GM21526 (cell line): ENCODE measurements at regions not wholly inside any gene's neighbourhood (a gene's known extent, or its start where the extent isn't known, plus 50 kb on each side); places are given as distances from the start of the nearest gene placed in this dataset.

ENCODE experiments used
- ATAC-seq: cut with Tn5 transposase; IDR thresholded peaks from one replicate; pipeline ENCODE4 v1.9.1; 2021; ENCODE audit warnings: moderate library complexity; ENCODE audit not compliant: unreplicated experiment, low FRiP score

DNA sequence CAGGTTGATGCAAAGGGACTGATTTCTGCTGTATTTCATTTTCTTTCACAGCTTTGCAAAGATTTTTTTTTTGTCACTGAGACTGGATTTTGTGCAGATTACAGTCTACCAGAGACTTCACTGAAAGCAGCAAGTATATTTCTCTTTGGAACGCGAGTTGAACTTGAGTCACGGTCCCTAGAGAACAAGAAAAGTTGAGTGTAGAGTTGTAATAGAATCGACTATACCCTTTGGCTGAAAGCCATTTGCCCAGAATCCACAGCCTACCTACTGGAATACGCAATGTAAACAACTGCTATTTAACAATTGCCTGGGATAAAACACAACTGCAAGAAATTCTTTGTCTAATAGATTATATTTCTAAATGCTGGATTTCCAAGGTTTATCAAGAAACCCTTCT lies 520.6 kb downstream of the HDGFL1 start:
- no peak for ATAC-seq

DNA sequence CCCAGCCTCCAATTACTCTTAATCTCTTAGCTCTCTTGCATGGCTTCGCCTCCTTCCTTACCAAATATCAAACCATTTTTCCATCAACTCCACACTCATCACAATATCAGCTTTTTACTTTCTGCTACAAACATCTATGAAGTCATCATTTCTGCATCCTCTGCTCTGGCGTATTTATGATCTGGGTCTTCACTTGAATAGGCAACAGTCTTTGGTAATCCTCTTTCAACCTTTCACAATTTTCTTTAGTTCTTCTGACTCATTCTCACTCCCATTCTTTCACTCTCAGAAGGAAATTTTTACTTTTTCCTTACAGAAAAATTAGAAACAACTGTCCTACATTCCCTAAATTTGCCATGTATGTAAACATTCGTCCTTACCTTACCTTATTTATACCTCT lies 522.4 kb downstream of the HDGFL1 start:
- ATAC-seq, result no peak

DNA sequence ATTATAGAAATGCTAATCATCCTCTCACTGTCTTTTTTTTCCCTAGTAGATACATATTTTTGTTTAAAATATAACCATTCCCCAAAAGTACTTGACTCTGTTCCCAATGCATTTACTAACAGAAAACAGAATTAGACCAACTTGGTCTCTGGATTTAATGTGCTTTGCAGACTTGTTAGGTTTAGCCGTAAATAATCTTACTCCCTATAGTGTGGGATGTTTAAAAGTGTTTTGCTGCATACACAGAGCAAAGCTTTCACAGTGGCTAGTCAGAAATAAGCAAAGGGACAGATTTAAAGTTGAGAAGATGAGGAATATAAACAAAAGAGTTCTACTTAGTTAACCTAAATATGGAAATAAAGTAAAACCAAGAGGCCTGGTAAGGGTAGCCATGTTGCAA lies 527.5 kb downstream of the HDGFL1 start:
- ATAC-seq, result no peak

DNA sequence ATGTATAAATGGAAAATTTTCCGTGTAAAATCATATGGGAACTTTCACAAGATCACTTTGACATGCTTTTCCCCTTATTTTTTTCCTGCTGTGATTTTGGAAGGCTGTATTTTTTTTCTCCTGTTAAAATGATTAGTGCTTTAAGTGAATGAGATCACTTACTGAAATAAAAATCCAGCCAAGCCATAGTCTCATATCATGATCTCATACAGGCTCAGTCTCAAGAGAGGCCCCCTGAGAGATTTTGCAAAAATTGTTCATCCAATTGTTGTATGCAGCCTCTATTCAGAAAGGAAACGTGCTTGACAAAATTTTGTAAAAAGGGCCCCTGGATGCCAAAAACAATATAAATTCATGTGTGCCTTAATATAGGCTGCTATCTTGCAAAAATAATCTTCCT lies 528.2 kb downstream of the HDGFL1 start:
- ATAC-seq, result no peak

DNA sequence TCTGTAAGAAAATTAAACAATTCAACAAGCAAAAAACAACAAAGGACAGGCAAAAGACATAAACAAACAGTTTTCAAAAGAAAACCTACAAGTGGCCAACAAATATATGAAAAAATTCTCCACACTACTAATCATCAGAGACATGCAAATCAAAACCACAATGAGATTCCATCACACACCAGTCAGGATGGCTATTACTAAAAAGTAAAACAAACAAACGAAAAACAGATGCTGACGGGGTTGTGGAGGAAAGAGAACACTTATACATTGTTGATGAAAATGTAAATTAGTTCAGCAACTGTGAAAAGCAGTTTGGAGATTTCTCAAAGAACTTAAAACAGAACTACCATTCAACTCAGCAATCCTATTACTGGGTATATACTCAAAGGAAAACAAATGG lies 537.6 kb downstream of the HDGFL1 start:
- ATAC-seq, result no peak

DNA sequence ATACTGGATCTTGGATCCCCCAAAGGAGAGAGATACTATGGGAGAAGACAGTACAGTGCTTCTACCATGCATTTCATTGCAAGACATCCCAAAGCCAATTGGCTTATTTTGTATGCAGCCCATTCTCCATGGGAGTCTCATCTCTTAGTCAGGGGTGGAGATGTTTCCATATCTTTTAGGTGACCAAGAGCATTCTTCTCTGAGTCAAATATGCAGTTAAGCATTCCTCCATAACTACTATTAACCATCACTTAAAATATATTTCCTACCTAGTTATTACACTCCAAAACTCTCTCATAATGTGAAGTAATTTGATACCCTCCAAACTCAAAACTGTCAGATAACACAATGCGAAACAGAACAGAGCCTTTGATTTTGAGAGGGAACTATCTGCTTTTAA lies 542.6 kb downstream of the HDGFL1 start:
- no peak for ATAC-seq

DNA sequence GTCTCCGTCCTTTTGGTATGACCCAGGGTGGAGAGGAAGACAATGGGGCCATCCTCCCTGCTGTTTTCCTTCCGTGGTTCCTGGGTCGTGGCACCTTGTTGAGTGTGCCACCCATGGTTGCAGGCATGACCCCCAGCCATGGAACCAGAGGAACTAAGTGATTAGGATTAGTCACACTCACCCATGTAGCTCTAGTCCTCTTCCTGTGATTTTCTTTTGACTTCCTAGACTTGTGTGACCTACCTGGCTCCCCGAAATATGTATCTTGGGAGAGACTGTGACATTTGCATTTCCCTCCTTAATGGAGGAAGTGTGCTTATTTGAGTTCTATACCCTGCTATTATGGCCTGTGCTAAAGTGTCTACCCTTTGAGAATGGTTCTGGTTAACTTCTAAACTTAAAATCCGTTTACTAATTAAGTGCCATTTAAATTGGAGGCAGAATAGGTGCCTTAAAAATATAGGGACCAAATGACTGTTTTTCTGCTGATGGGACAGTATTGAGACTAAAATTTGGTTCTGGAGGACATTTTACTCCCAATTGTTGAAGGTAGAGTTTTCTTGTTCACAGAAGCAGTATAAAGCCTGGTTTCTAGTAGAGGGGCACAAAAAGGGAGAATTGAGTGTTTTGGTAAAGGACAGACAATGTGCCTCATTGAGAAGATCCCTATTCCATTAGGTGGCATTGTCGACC lies 545.6 kb downstream of the HDGFL1 start:
- ATAC-seq, result no peak

DNA sequence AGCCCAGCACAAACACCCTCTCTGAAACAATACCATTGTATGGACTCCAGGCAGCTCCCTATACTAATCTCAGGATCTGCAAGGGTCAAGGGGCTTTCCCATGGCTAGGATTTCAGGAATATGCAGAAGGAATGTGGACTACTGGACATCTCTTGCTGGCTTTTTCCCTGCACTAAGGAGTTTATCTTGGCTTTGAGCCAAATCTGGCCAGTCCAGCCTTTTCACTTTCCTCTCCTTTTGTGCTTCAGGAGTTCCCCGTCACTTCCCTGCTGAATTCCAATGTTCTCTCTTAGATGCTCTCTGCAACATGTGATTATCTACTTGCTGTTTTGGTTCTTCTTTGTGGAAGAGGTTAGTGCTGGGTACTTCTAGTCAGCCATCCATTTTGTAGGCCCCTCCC lies 568.2 kb downstream of the HDGFL1 start:
- ATAC-seq, result no peak

DNA sequence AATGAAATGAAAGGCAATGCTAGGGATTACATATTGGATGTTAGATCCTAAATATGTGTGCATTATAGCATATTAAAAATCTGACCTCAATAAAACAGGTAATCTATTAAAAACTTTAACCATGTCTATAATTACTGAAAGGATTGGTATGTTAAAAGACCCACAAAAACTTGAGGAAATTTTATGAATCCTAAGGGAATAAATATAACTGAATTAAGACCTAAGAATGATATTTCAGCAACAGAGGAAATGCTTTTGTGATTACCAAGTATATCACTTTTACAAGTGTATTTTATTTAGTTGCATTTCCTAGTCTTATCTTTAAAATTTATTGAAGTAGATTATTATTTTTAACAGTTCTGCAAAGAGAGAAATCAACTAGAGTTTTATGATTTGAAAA lies 571.5 kb downstream of the HDGFL1 start:
- ATAC-seq, result no peak

DNA sequence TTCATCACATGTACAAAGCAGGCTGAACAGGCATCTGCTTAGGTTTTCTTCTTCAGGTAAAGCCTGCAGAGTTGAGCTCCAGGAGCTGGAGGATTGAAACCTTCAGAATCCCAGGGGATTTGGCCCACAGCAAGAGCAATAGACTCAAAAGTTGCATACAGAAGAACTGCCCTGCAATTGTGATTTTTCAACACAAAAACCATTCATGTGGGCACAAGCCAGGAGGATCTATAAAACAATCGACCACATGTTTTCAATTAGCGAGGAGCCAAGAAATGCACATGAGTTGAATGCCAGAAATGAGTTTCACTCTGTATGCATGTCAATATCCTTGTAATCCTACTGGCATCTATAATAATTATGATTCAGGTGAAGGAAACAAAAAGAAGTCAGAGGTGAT lies 576.4 kb downstream of the HDGFL1 start:
- no peak for ATAC-seq

DNA sequence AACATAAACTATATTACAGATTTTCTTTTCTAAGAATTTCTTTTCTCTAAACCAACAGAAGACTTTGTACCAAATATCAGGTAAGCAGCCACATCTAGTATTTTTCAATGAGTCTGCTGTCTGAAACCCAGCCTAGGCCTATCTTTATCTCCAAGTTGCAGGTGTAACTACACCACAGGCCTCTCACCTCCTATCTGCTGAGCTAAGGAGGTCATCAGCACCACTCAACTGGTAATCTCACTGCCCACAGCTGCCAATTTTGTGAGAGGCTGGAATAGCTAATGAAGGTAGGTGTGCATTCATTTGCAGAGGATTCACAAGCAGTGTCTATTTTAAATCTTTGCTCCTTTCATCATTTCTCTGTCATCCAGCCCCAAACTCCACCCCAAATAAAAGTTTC lies 584.8 kb downstream of the HDGFL1 start:
- ATAC-seq, result no peak

DNA sequence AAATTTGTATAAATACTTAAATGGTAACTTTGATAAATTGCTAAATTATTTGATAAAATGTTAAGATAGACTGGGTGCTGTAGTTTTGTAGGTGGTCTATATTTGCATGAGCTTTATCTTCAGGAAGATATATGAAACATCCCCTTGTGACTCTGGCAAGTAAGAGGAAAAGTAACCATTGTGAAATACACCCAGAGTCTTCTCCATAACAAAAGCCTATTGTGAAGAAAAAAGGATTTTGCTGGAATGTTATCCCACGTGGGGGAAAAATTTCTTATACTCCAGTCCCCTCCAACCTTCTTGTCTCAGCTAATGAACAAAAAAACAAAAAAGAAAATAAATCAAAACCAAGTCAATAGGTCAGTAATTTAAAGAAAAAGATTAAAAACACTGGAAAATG lies 600.7 kb downstream of the HDGFL1 start:
- no peak for ATAC-seq

DNA sequence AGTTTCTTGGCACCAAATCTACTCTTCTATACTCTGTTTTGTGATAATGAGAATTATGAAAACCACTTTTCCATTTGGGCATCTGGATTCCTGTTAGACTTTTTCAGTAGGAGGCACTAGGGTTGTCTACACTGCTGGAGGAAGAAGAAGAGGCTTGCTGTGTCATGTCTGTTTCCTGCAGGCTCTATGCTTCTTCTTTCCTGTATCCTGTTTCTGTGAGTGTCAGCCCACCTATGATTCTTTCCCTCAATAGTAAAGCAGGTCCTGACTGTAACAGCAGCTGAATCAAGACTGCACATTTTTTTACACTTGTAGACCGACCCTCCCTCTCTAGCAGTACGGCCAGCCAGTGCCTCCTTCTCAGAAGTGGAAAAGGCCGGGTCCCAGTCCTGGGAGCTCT lies 603.9 kb downstream of the HDGFL1 start:
- no peak for ATAC-seq

DNA sequence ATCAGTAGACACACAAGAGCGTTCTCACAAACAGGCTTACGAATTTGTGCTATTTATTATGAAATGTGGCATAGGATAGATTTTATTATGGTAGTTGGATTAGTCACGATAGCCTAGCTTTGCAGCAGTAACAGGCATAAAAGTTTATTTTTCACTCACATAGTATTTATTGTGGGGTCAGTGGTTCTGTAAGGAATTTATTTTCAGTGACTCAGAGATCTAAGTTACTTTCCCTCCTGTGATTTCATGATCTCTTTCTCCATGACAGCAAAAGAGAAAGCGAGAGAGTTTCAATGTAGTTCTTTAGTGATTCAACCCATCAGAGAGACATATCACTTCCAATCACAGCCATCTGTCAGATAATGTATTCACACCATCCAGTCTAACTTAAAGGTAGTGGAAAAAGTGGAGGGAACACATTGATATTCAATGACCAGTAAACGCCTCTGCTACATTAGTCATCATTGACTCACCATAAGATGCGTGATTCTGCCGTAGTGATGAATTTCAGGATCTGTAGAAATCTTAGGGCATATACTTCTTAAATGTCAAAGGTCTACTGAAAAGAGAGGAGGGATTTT lies 605.5 kb downstream of the HDGFL1 start:
- no peak for ATAC-seq

DNA sequence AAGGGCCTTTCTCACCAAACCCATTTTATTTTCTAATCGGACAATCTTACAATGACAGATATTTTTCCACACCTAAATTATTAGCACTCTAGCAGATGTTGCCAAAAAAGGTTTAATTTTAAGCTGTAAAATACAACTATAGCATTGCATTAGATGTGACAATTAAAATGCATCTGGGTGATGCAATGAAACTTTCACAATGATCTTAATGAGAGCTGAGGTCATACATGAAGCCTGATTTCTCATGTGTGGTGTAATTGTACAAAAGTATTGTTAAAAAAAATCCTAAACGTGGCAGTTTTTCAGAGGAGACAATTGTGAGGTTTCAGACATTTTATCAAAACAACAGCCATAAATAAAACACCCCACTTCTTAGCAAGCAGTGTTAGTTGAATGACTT lies 606.0 kb downstream of the HDGFL1 start:
- no peak for ATAC-seq

DNA sequence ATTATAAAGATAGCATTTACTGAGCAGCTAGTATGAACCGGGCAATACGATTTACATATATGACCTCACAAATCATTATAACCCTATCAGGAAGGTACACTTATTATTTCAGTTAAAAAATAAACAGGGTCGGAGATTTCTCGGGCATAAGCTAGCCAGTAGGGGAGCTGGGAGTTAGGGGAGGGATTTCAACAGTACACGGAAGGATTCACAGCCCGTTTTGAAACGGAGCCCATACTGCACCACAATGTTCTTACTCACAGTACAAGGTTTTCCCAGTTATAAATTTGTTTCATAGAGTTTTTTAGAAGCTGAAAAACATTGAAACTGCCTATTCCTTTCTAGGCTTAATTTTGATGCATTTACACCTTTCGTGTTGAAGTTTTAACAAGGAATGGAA lies 607.1 kb downstream of the HDGFL1 start:
- no peak for ATAC-seq

DNA sequence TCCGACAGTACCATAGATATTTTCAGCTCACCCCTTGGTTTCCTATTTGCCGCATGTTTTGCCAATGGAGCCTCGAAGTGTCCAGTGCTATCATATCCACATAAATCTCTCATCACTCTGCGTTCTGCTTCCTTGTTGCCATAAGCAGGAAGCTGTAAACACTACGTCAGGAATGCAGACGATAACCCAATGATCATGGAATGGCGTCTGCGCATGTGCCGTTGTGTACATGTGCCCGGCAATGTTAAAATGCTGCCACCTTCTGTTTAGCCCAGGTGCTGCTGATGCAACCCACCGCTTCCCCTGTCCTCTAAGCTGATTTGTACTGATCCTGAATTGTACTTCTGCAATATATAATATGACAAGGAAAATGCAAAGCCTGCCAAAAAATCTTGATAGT lies 607.5 kb downstream of the HDGFL1 start:
- ATAC-seq, result no peak

DNA sequence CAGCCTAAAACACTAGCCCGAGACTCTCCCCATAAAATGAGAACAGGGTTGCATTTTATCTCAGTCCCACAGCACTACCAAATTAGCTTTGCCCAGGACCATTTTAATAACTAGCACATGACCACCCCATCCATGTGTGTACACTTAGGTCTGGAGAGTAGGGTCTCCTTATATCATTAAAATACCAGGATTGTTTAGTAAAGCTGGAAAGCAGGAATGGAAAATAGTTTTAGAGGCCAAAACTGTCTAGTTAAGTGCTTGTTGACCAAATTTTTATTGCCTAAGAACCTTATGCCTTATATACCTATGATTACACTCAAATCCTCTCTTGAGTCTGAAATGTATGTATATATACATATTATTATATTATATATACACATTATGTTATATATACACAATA lies 608.4 kb downstream of the HDGFL1 start:
- no peak for ATAC-seq

DNA sequence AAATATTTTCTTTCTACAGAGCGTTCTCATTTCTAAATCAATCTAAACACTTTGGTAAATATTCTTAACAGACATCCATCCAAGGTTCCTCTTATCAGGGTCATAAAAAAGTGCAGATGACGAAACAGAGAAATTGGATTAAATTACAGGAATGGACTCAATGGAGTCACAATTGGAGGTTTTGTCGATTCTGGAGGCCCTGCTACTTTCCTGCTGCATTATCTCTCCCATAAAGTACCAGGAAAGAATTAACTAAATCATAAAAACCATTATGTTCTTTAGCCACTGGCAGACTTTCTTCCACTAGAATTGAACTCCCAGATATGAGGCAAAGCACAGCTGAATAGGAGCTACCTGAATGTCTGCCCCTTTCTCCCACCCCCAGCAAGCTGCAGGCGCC lies 610.6 kb downstream of the HDGFL1 start:
- no peak for ATAC-seq

DNA sequence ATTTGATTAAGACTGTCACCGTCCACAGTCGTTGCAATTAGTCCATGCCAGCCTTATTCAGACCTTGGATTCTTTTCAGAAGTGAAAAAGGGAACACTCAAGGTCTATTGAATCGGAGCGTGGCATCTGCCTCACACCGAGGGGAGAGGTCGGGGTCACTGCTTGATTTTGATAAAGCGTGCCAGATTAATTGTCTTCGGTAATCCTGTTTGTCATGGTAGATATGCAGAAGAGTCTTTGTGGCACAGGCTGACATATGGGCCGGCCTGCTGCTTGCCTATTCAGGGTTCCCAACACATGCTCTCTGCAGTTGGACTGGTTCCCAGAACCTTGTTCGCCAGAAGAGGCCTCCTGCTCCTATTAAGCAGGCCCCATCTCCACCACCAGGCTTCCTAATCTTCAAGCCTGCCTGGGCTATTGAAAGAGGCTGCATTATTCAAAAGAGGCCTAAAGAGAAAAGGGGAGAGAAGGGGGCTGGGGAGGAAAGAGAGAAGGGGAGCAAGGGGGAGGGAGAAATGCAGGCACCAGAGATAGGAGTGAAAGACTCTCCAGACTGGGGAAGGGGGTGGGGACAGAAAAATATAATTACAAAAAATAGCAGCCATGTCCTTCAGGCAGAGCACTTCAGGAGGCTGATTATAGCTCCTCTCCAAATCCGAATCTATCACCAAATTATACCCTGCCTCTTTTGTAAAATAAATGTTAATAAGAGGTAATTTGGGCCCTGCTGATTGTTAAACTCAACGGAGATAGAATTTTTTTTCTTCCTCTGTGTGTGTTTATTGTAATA lies 611.3 kb downstream of the HDGFL1 start:
- ATAC-seq, result no peak

DNA sequence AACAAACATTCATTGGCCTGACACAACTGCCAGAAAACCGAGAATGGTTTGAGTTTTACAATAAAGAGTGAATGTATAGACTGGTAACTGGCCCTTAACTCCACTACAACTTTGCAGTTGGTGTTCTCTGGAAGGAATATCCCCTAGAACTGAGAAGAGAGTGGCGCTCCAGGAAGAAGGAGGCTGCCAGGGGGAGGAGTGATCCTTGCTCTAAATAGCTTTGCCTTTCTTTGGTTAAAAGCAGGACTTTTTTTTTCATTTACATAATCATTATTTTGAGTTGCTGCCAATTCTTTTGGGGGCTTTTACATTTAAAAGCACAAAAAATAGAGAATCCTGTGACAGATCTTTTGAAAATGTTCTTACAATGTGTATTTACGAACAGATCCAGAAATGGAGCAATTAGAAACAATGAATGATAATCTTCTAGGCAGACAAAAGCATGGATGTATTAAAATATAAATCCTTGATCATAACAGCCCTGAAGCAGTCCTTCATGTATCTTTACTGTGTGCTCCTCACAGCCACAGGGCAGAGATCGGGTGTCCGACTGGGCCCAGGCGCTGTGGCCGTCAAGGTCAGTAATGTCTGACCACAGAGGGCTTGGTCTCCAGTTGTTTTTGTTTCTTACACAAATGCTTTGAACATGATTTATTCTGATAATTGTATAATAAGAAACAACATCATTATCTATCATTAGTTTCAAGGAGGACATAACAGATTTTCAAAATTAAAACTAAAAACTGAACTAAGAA lies 612.2 kb downstream of the HDGFL1 start:
- ATAC-seq, result no peak
